ENCODE measurements at regions not wholly inside any gene's neighbourhood (a gene's known extent, or its start where the extent isn't known, plus 50 kb on each side); places are given as distances from the start of the nearest gene placed in this dataset.

GRCh38 chr5:5062525-5063302 is 77.4 kb upstream of the ADAMTS16 start:
- TF ChIP-seq POLR2A (IDR thresholded peaks at IDR 0.05) (no peak), CTCF (IDR thresholded peaks at IDR 0.05) (no peak)
- no peaks in the 10 kb centered on the region for H3K27me3 ChIP-seq
- no peak overlapping the region for H3K4me3 ChIP-seq
- no peaks in the 10 kb centered on the region for H3K9me3 ChIP-seq
- DNase-seq, result no peak
- H3K36me3 ChIP-seq, result no peaks in the 10 kb centered on the region
- no peaks in the 10 kb centered on the region for H3K4me1 ChIP-seq
- H3K27ac ChIP-seq, result no peak overlapping the region

GRCh38 chr5:5063533-5063953 is 76.6 kb upstream of the ADAMTS16 start:
- no peaks in the 10 kb centered on the region for H3K4me1 ChIP-seq
- H3K27me3 ChIP-seq, result no peaks in the 10 kb centered on the region
- no peaks in the 10 kb centered on the region for H3K36me3 ChIP-seq
- DNase-seq, result no peak
- TF ChIP-seq POLR2A (IDR thresholded peaks at IDR 0.05) (no peak), CTCF (IDR thresholded peaks at IDR 0.05) (no peak)
- H3K4me3 ChIP-seq, result no peak overlapping the region
- no peaks in the 10 kb centered on the region for H3K9me3 ChIP-seq
- no peak overlapping the region for H3K27ac ChIP-seq

- Histone ChIP-seq H3K27me3 (no peaks in the 10 kb centered on the region), H3K27ac (no peak overlapping the region), H3K36me3 (no peaks in the 10 kb centered on the region), H3K9me3 (no peaks in the 10 kb centered on the region), H3K4me1 (no peaks in the 10 kb centered on the region), H3K4me3 (no peak overlapping the region)
- no peak for DNase-seq
- TF ChIP-seq POLR2A (IDR thresholded peaks at IDR 0.05) (no peak), CTCF (IDR thresholded peaks at IDR 0.05) (no peak)
Measured at GRCh38 chr5:5065472-5065871, 74.7 kb upstream of the ADAMTS16 start.

- Histone ChIP-seq H3K4me1 (no peaks in the 10 kb centered on the region), H3K27ac (no peak overlapping the region), H3K9me3 (no peaks in the 10 kb centered on the region), H3K27me3 (no peaks in the 10 kb centered on the region), H3K36me3 (no peaks in the 10 kb centered on the region), H3K4me3 (no peak overlapping the region)
- no peak for DNase-seq
- TF ChIP-seq POLR2A (IDR thresholded peaks at IDR 0.05) (no peak), CTCF (IDR thresholded peaks at IDR 0.05) (no peak)
Measured at GRCh38 chr5:5066276-5067186, 73.6 kb upstream of the ADAMTS16 start.

- DNase-seq, result no peak
- Histone ChIP-seq H3K36me3 (no peaks in the 10 kb centered on the region), H3K9me3 (no peaks in the 10 kb centered on the region), H3K27ac (no peak overlapping the region), H3K4me1 (no peaks in the 10 kb centered on the region), H3K4me3 (no peak overlapping the region), H3K27me3 (no peaks in the 10 kb centered on the region)
- TF ChIP-seq CTCF (IDR thresholded peaks at IDR 0.05), result no peak
- TF ChIP-seq POLR2A (IDR thresholded peaks at IDR 0.05), result no peak
Measured at GRCh38 chr5:5069851-5070250, 70.3 kb upstream of the ADAMTS16 start.

Data from Peyer's patch (tissue), 4 donors.